NCI-H1417 treated with DMSO at 0.1 percent for 48 hours (cell line): ENCODE measurements at regions not wholly inside any gene's neighbourhood (a gene's known extent, or its start where the extent isn't known, plus 50 kb on each side); places are given as distances from the start of the nearest gene placed in this dataset.
"Not testable (repeated sequence)": the region's sequence is repeated elsewhere in the genome, so short reads cannot be mapped to it uniquely, and the experiment has no call there.

Experiments
- DNase-seq: peaks from one replicate; lab custom pipeline; 2025; lab: John Stamatoyannopoulos, UW

GRCh38 chr6:169406804-169407203 lies 153.2 kb upstream of the THBS2 start:
- no peak for DNase-seq

GRCh38 chr6:169406034-169406433 lies 152.4 kb upstream of the THBS2 start:
- DNase-seq = no peak

GRCh38 chr6:169404828-169405227 lies 151.2 kb upstream of the THBS2 start:
- no peak for DNase-seq

GRCh38 chr6:169398342-169399105 lies 144.9 kb upstream of the THBS2 start:
- DNase-seq = no peak

- no peak for DNase-seq
These were observed 144.0 kb upstream of the THBS2 start for GRCh38 chr6:169397684-169398083.

- no peak for DNase-seq
These were observed 143.0 kb upstream of the THBS2 start for GRCh38 chr6:169396554-169397163.

- DNase-seq = not testable (repeated sequence)
These were observed 142.4 kb upstream of the THBS2 start for GRCh38 chr6:169396009-169396539.

- DNase-seq = no peak
These were observed 141.6 kb upstream of the THBS2 start for GRCh38 chr6:169395080-169395805.

DNA sequence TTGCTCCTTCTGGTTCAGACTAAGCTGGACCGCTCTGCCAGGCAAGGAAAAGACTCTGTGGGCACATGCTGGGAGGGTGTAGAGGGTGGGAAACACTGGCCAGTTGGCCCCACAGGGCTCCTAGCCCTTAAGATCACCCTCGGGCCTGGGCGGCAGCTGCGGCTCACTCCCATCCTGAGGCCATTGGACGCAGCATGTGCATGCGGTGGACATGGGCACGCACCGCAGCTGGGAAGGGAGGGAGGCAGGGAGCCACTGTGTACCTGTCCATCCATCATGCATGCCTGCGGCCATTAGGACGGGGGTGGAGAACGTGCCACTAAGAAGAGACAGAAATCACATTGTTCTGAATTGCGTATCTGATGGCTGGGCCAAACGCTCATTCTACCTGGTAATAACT lies 140.1 kb upstream of the THBS2 start:
- no peak for DNase-seq

- no peak for DNase-seq
These were observed 137.9 kb upstream of the THBS2 start for GRCh38 chr6:169391473-169392071.

GRCh38 chr6:169388395-169389166 lies 134.9 kb upstream of the THBS2 start:
- no peak for DNase-seq

DNA sequence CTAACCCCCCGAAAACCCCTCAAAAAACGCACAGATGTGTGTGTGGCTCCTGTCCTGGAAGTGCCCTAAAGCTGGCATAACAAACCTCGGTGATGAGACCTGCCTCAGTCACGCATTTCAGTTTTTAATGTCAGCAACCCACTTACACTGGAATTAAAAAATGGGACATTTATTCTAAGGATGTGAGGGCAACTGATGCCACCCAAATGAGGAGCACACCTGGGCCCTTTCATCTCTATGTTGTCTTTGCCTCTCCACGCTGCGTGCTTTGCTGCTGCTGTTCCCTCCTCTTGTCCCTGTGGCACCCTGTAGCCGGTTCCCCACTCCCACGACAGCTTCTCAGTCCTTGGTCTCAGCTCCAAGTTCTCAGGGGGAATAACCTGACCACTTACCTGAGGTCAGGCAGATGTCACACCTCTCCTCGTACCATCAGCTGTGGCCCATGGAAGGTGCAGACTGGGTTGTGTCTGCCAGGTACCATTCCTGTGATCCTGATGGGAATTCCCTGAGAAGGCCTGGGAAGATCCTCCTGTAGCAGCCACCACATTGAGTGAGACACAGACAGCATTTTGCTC lies 134.2 kb upstream of the THBS2 start:
- DNase-seq = no peak

- no peak for DNase-seq
These were observed 132.9 kb upstream of the THBS2 start for GRCh38 chr6:169386411-169387057.

- DNase-seq = no peak
These were observed 131.7 kb upstream of the THBS2 start for GRCh38 chr6:169385237-169385880.

DNA sequence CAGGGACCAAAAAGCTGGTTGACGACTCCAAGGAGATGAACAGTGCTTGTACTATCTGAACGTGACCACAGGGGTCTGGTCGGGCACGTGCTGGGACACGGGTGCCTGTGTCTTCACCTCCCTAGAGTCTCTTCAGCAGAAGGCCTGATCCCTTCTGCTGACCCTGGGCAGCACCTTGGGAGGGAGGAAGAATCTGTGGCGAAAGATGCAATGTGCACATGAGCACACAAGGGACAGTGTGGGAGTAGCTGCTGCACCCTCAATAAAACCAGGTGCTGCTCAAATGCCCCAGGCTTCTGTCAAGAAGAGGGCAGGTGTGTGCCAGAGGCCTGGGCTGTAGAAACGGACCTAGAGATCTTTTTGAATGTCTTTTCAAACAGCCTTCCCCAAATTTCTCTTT lies 130.6 kb upstream of the THBS2 start:
- DNase-seq = no peak

- no peak for DNase-seq
These were observed 129.6 kb upstream of the THBS2 start for GRCh38 chr6:169383265-169383664.

DNA sequence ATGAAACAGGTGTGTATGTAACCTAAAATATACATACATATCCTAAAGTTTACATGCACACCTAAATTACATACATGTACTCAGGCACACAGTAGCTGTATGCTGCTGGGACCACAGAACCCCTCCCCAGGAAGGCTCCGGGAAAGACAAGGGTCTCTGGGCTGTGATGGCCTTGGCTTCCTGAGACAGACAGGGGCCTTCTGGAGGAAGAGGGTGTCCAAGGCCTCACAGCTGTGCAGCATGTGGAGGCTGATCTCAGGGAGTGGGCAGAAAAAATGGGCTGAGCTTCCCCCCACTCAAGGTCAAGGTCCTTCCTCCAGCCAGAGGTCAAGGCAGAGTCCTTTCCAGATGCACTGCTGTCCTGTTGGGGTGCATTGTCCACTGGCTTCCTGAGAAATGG lies 129.1 kb upstream of the THBS2 start:
- no peak for DNase-seq

DNA sequence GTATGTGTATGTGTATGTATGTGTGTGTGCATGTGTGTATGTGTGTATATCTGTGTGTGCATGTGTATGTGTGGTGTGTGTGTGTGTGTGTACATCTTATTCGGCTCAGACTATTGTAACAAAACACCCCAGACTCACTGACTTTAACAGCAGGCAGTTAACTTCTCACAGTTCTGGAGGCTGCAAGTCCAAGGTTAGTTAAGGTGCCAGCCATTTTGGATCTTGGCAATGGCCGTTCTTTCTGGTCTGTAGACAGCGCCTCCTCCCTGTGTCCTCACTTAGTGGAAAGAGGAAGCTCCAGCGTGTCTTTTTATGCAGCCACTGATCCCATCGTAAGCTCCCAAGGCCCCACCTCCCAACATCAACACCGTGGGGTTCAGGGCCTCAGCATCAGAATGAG lies 128.3 kb upstream of the THBS2 start:
- DNase-seq = no peak

DNA sequence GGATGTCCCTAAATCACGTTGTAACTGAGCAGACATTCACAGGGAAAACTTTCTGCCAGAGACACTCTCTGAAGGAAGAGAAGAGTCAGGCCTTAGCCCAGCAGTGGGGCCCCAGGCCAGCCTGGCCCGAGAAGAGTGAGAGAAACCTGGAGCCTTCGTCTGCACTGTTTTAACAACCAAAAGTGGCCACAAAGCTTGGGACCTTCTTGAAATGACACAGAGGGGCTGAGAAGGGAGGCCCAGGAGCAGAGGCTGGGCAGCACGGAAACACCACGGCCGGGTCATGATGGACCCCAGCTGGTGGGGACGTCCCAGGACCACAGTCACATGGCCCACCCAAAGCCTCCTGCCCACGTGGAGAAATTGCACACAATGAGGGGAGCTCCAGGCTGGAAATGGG lies 126.8 kb upstream of the THBS2 start:
- no peak for DNase-seq

GRCh38 chr6:169379495-169380070 lies 125.9 kb upstream of the THBS2 start:
- DNase-seq = no peak
